ENCODE measurements at regions not wholly inside any gene's neighbourhood (a gene's known extent, or its start where the extent isn't known, plus 50 kb on each side); places are given as distances from the start of the nearest gene placed in this dataset.

DNA sequence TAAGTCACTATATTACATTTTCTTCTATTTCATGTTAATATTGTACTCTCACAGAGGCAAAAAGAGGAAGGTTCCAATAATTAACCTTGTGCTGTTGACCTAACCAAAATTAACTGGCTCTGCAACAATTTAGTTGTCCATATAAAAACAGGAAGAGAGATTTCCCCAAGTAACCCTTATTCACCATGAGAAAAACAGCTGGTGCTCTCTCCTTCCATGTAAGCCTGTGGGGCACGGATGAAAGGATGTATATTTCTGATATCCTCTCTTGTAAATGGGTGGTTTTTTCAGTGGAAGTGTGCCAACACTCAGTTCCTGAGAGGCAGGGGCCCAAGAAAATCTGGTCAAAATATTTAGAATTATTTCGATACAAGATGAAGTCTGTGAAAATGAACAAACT is 358.1 kb downstream of the CRPPA start:
- no peaks in the 10 kb centered on the region for H3K9me3 ChIP-seq
- DNase-seq (no peak), ATAC-seq (peak in 6 of 8 donors; percentile 30 to 64 (median 50))
- H3K4me3 ChIP-seq: peak overlapping the region in 6 of 10 donors; percentile 10 to 43 (median 28)
- intact Hi-C loops (cut with DNase I): loop anchor here in 7 of 10 donors (2.0 to 10.0 kb wide), 8 partner anchors 168 to 508 kb away; partner anchors contain the start of gene MEOX2 (in 4 of the 7)
- WGBS, 2 donors: 34 to 51% methylated on average over 2 of the region's 2 CpGs
- H3K4me1 ChIP-seq: peaks cover 0 to 79% (median 65%) of the 10 kb centered on the region in 9 donors
- no peaks in the 10 kb centered on the region for H3K27me3 ChIP-seq
- TF ChIP-seq CTCF (IDR thresholded peaks at IDR 0.05): no peak
- H3K27ac ChIP-seq: peak overlapping the region; percentile 14 to 85 (median 78)
- no peaks in the 10 kb centered on the region for H3K36me3 ChIP-seq

DNA sequence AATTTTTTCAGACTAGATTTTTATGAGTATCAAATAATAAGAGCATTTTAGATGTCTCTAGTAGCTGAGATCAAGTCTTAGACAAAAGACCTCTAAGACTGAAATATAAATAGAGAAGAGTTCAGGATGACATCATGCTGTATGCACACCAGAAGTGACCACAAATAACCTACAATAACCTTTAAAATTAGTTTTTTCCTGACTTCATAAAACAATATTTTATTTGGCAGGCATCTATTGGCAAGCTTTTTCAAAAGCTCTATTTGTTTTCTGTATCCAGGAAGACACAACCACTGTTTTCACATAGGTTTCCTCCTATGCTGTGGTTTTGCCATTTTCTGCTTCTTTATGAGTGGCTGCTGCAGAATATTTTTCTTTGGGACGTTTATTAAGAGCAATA is 359.1 kb downstream of the CRPPA start:
- Histone ChIP-seq H3K9me3 (no peaks in the 10 kb centered on the region), H3K27me3 (no peaks in the 10 kb centered on the region), H3K36me3 (no peaks in the 10 kb centered on the region), H3K4me3 (peak overlapping the region in 1 of 10 donors; percentile 16), H3K4me1 (peaks cover 0 to 70% (median 56%) of the 10 kb centered on the region in 9 donors), H3K27ac (peak overlapping the region; percentile 18 to 89 (median 79))
- no peak for TF ChIP-seq CTCF (IDR thresholded peaks at IDR 0.05)
- WGBS, 2 donors: 23 to 43% methylated on average over 1 of the region's 1 CpG
- DNase-seq (no peak), ATAC-seq (peak; percentile 44 to 85 (median 74))
- intact Hi-C loops (cut with DNase I): loop anchor here in 7 of 10 donors (2.0 to 10.0 kb wide), 8 partner anchors 167 to 507 kb away; partner anchors contain the start of gene MEOX2 (in 4 of the 7)

- Histone ChIP-seq H3K4me1 (peaks cover 0 to 63% (median 50%) of the 10 kb centered on the region in 9 donors), H3K4me3 (peak overlapping the region in 1 of 10 donors; percentile 16), H3K36me3 (no peaks in the 10 kb centered on the region), H3K27me3 (no peaks in the 10 kb centered on the region), H3K9me3 (no peaks in the 10 kb centered on the region), H3K27ac (peak overlapping the region; percentile 18 to 89 (median 79))
- no peak for DNase-seq
- TF ChIP-seq CTCF (IDR thresholded peaks at IDR 0.05): no peak
- ATAC-seq: no peak
- intact Hi-C loops (cut with DNase I): loop anchor here in 7 of 10 donors (2.0 to 10.0 kb wide), 8 partner anchors 167 to 507 kb away; partner anchors contain the start of gene MEOX2 (in 4 of the 7)
- WGBS, 2 donors: 54 to 81% methylated on average over 1 of the region's 1 CpG
Measured at GRCh38 chr7:16061630-16062029, 359.7 kb downstream of the CRPPA start.

DNA sequence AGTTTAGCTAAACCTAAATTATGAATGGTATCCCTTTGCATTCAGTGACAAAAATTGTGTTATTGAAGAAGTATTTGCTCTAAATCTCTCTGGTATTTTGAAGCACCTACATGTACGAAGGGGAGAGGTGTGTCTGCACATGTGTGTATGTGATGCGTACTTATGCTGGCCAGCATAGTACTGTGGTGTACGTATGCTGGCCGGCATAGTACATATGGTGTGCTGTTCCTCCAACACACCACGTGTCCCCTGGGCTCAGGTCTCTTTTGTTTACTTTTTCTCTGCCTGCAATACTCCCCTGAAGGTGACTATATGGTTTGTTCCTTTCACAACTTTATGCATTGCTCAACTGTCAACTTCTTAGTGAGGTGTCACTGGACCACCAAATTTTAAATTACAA is 360.3 kb downstream of the CRPPA start:
- Histone ChIP-seq H3K4me3 (no peak overlapping the region), H3K36me3 (no peaks in the 10 kb centered on the region), H3K4me1 (peaks cover 0 to 57% (median 44%) of the 10 kb centered on the region in 9 donors), H3K27me3 (no peaks in the 10 kb centered on the region), H3K9me3 (no peaks in the 10 kb centered on the region), H3K27ac (peak overlapping the region in 6 of 10 donors; percentile 72 to 85 (median 79))
- WGBS, 2 donors: 97 to 98% methylated on average over 5 of the region's 5 CpGs
- TF ChIP-seq CTCF (IDR thresholded peaks at IDR 0.05): no peak
- intact Hi-C loops (cut with DNase I): loop anchor here in 7 of 10 donors (10.0 kb wide), 7 partner anchors 166 to 506 kb away; partner anchors contain the start of gene MEOX2 (in 3 of the 7)
- no peak for ATAC-seq
- DNase-seq: no peak

Measured in heart right ventricle (tissue), 16 donors.